GM20431 (cell line): ENCODE measurements at regions not wholly inside any gene's neighbourhood (a gene's known extent, or its start where the extent isn't known, plus 50 kb on each side); places are given as distances from the start of the nearest gene placed in this dataset.
"Not testable (repeated sequence)": the region's sequence is repeated elsewhere in the genome, so short reads cannot be mapped to it uniquely, and the experiment has no call there.

ENCODE experiments used
- in situ Hi-C: fragments of 300-500 bp; cut with MseI, MboI; formaldehyde crosslinking; loops from one replicate; pipeline ENCODE4 v1.15.0; 2020; ENCODE audit warnings: low sequenced_read_pairs; ENCODE audit not compliant: unreplicated experiment

GRCh38 chr10:7071421-7071820 lies 339.4 kb downstream of the SFMBT2 start:
- in situ Hi-C loops: no loop called here

- in situ Hi-C loops: no loop called here
Observed at GRCh38 chr10:7070950-7071349, 339.9 kb downstream of the SFMBT2 start.

GRCh38 chr10:7069706-7070105 lies 341.1 kb downstream of the SFMBT2 start:
- in situ Hi-C loops: no loop called here

GRCh38 chr10:7056216-7056615 lies 354.6 kb downstream of the SFMBT2 start:
- in situ Hi-C loops: no loop called here

GRCh38 chr10:7054915-7055314 lies 355.9 kb downstream of the SFMBT2 start:
- in situ Hi-C loops: no loop called here

GRCh38 chr10:7053195-7053594 lies 357.6 kb downstream of the SFMBT2 start:
- in situ Hi-C loops: no loop called here

GRCh38 chr10:7050024-7050423 lies 360.8 kb downstream of the SFMBT2 start:
- in situ Hi-C loops: not testable (repeated sequence)

- in situ Hi-C loops: no loop called here
Observed at GRCh38 chr10:7048061-7048460, 362.8 kb downstream of the SFMBT2 start.

GRCh38 chr10:7046615-7047014 lies 364.2 kb downstream of the SFMBT2 start:
- in situ Hi-C loops: no loop called here

- in situ Hi-C loops: no loop called here
Observed at GRCh38 chr10:7045891-7046599, 364.8 kb downstream of the SFMBT2 start.

- in situ Hi-C loops: no loop called here
Observed at GRCh38 chr10:7043055-7043653, 367.7 kb downstream of the SFMBT2 start.

- in situ Hi-C loops: no loop called here
Observed at GRCh38 chr10:7042419-7043054, 368.3 kb downstream of the SFMBT2 start.

GRCh38 chr10:7042000-7042399 lies 368.8 kb downstream of the SFMBT2 start:
- in situ Hi-C loops: no loop called here

- in situ Hi-C loops: no loop called here
Observed at GRCh38 chr10:7040681-7041080, 370.2 kb downstream of the SFMBT2 start.

- in situ Hi-C loops: no loop called here
Observed at GRCh38 chr10:7039859-7040258, 371.0 kb downstream of the SFMBT2 start.

GRCh38 chr10:7038416-7038815 lies 372.4 kb downstream of the SFMBT2 start:
- in situ Hi-C loops: no loop called here

- in situ Hi-C loops: not testable (repeated sequence)
Observed at GRCh38 chr10:7037434-7037833, 373.4 kb downstream of the SFMBT2 start.

- in situ Hi-C loops: no loop called here
Observed at GRCh38 chr10:7036951-7037350, 373.9 kb downstream of the SFMBT2 start.

GRCh38 chr10:7035126-7035761 lies 375.6 kb downstream of the SFMBT2 start:
- in situ Hi-C loops: no loop called here

GRCh38 chr10:7033031-7033430 lies 377.8 kb downstream of the SFMBT2 start:
- in situ Hi-C loops: no loop called here
